ENCODE measurements at regions not wholly inside any gene's neighbourhood (a gene's known extent, or its start where the extent isn't known, plus 50 kb on each side); places are given as distances from the start of the nearest gene placed in this dataset.

DNA sequence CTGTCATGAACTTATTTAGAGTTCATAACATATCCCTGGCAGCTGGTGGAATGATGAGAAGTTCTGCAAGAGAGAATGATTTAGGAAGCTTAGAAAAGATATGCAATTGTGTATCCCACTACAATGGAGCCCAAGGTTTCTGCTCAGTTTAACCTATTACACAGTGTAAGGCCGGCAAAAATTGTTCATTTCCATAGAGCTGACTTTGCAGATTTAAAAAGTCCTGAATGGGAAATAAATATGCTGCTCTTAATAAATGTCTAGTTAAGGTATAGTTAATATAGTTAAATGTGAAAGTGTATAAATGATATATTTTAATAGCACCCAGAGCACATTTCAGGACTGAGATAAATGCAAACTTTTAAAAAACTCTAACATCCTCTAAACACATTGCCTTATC, 149.9 kb downstream of the EVX1 start:
- Mint-ChIP-seq H3K36me3 (peaks cover 0 to 6% of the 10 kb centered on the region in 2 donors), H3K27ac (no peak overlapping the region), H3K9me3 (peaks cover 0 to 7% of the 10 kb centered on the region in 2 donors)
- ATAC-seq (no peak), DNase-seq (ENCODE audit: low spot score in 2 of 2) (no peak)

DNA sequence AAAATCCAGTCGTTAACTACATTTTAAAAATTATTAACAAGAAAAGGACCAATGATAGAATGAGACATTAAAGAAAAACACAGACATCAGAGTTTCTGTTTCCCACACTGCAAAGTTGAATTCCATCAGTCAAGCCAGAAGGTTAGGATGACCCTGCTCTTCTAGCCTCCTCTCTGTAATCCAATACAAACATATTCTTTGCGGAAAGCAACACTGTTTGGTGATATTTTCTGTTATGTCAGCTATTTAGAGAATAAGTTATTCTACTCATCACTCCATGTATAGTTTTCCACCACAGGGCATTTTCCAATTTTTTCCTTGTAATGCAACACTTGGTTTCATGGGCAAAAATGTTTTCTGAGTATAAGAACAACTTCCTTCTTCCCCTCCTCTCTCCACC, 152.3 kb downstream of the EVX1 start:
- ATAC-seq (no peak), DNase-seq (ENCODE audit: low spot score in 2 of 2) (no peak)
- Mint-ChIP-seq H3K36me3 (peaks cover 0 to 6% of the 10 kb centered on the region in 2 donors), H3K27ac (no peak overlapping the region), H3K9me3 (peaks cover 0 to 7% of the 10 kb centered on the region in 2 donors)

DNA sequence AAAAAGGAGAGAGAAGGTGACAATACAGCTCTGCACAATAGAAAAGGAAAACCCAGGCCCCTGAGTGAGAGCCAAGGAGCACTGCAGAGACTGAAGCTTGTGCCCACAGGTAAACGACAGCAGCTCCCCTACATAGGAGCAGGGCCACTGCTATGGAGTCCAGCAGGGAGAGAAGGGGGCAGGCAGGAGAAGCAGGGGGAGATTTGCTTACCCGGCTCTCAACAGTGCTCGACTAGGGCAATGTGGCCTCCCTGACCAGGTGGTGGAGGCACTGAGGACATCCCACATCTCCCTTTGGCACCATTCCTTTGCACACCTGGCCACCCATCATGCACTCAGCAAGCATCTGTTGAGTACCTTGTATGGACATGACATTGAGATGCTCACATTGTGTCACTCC, 153.0 kb downstream of the EVX1 start:
- H3K9me3 Mint-ChIP-seq: peaks cover 0 to 7% of the 10 kb centered on the region in 2 donors
- no peak overlapping the region for H3K27ac Mint-ChIP-seq
- ATAC-seq: no peak
- DNase-seq (ENCODE audit: low spot score in 2 of 2): no peak
- H3K36me3 Mint-ChIP-seq: peaks cover 0 to 6% of the 10 kb centered on the region in 2 donors

DNA sequence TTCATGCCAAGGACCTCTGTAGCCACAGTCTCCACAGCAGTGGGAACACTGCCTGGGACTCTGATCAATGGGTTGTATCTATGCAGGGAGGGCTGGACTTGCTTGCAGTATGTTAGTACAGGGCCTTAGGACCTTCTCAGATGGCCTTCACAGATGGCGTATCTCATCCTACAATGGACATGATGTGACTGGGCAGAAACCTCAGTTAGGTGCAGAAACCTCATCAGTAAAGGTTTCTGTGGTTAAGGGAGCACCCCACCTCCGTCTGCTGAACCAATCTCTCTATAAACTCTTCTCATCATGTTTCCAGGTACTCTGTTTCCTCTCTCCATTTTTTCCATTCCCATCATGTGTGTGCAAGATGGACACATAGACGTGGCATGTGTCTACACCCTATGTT, 154.9 kb downstream of the EVX1 start:
- ATAC-seq: no peak
- DNase-seq (ENCODE audit: low spot score in 2 of 2): no peak
- no peak overlapping the region for H3K27ac Mint-ChIP-seq
- H3K9me3 Mint-ChIP-seq: peaks cover 7 to 15% of the 10 kb centered on the region in 2 donors
- H3K36me3 Mint-ChIP-seq: peaks cover 0 to 6% of the 10 kb centered on the region in 2 donors

DNA sequence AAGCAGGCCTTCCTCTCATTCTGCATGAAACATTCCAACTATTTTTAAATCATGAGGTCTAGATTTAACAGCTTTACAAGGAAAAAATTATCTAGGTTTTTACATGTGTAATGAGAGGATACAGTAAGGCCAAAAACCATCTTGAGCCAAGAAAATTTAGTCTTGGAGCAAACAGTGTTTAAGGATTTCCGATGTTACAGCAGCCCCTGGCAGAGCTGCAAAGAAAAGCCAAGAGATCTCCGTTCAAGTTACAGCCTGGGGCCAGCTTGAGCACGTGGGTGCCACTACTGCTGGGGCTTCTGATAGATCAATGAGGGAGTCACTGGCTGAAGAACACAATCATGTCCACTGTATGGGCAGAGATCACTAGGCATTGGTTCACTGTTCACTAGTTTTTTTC, 156.2 kb downstream of the EVX1 start:
- no peak for ATAC-seq
- Mint-ChIP-seq H3K27ac (no peak overlapping the region), H3K9me3 (peaks cover 7 to 12% of the 10 kb centered on the region in 2 donors), H3K36me3 (peaks cover 0 to 4% of the 10 kb centered on the region in 2 donors)
- DNase-seq (ENCODE audit: low spot score in 2 of 2): no peak

DNA sequence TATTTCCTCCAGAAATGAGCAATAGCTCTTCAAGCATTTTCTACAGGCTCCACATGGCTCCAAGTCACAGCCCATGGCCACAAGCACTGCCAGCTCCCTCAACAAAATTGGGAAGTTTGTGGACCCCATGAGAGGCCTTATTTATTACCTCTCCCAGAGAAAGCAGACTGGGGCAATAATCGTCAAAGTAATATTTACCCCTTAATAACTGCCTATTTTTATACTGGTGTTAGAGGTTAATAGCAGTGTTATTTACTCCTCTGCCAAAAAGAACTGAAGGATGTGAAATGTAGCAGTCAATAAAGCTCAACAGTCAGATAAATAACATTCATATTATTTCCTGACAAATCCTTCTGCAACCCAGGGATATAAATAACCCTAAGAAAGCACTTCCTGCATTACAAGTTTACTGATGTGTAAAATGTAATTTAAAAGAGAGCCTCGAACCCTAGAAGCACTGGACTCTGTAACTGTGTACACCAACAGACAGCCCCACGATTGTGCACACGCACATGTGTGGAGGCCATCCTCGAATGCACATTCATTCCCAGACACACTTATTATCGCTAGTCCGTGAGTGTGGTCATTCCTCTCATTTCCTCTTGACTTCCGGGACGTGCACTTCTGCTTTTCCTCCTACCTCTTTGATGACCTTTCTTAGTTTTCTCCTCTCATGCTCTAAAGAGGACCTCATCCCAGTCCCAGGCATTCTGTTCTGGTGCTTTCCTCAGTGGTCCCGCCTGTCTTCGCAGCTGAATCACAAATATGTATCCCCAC, 157.4 kb downstream of the EVX1 start:
- DNase-seq (ENCODE audit: low spot score in 2 of 2): no peak
- no peak for ATAC-seq
- Mint-ChIP-seq H3K36me3 (no peaks in the 10 kb centered on the region), H3K27ac (no peak overlapping the region), H3K9me3 (peaks cover 7 to 8% of the 10 kb centered on the region in 2 donors)

DNA sequence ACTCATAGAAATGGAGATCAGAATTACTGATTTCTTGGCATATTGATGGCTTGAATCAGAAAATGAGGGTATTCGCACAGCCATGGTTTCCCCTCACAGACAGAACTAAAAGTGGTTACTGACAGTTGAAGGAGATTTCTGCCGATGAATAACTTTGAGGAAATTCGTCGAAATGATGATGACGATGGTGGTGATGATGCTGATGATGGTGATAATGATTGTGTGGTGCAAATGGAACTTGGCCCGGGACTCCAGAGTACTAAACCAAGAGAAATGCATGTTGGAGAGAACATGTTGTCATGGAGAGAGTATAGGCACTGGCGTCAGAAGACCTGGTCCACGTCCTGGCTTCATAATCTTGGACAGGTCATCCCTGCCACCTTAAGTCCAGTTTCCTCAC, 163.2 kb downstream of the EVX1 start:
- Mint-ChIP-seq H3K27ac (no peak overlapping the region), H3K9me3 (peaks cover 7 to 8% of the 10 kb centered on the region in 2 donors), H3K36me3 (no peaks in the 10 kb centered on the region)
- DNase-seq (ENCODE audit: low spot score in 2 of 2) (no peak), ATAC-seq (no peak)

DNA sequence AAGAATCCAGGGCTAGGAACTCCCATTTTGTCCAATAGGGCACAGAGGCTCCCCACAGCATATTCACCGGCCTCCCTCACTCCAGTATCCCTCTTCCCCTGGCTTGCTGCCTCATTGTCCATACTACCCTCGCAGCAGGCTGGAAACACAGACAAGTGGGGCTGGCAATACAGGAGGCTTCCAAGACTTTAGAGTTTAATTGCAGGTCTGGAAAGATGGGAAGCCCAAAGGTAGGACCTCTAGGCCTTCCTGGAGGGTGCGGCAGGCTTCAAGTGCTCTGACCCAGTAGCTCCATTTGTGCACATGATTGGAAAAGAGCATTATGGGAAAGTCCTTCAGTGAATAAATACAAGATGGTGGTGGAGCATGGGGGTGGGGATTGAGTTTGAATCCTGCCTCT, 166.7 kb downstream of the EVX1 start:
- DNase-seq (ENCODE audit: low spot score in 2 of 2) (no peak), ATAC-seq (no peak)
- Mint-ChIP-seq H3K9me3 (no peaks in the 10 kb centered on the region), H3K36me3 (no peaks in the 10 kb centered on the region), H3K27ac (no peak overlapping the region)

DNA sequence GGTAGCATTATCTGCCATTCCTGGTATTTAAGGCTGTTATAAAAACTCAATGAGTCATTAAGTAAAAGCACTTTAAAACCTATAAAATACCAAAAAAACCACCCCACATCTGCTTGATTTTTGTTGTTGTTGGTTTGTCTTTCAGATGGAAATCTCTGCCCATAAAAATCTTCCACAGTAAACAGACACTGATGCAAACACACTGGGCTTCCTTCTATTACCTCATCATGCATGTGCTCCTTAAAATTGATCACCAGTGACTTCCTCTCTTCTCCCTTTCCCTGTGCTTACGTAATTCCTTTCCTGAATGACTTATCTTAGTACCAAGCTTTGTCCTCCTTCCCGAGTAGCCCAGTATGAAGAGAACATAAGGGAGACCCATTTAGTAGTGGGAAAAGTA, 167.2 kb downstream of the EVX1 start:
- ATAC-seq: no peak
- Mint-ChIP-seq H3K27ac (no peak overlapping the region), H3K9me3 (no peaks in the 10 kb centered on the region), H3K36me3 (no peaks in the 10 kb centered on the region)
- no peak for DNase-seq (ENCODE audit: low spot score in 2 of 2)

DNA sequence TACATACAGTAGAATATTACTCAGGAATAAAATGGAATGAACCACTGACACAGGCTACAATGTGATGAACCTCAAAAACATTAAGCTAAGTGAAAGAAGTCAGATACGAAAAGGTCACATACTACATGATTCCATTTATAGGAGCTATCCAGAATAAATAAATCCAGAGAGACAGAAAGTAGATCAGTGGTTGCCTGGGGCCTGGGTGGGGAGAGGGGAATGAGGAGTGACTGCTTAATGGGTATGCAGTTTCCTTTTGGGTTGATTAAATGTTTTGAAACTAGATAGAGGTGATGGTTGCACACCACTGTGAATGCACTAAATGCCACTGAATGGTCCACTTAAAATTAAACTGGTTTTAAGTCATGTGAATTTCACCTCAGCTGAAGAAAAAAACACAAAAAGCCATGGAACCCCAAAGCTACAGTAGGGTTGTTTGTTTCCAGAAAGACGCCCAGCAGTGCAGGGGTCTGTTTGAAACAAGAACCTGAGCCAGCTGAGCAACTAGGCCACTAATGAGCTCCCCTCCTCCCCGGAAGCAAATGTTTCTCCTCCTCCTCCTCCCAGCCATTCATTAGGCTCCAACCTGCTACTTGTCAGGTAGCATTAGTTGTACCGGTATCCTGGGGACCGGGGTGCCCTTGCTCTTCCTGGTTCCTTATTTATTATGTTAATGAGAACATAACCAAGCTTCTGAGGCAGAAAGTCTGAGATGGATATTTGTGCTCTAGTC, 168.4 kb downstream of the EVX1 start:
- Mint-ChIP-seq H3K27ac (no peak overlapping the region), H3K9me3 (no peaks in the 10 kb centered on the region), H3K36me3 (no peaks in the 10 kb centered on the region)
- no peak for DNase-seq (ENCODE audit: low spot score in 2 of 2)
- no peak for ATAC-seq

DNA sequence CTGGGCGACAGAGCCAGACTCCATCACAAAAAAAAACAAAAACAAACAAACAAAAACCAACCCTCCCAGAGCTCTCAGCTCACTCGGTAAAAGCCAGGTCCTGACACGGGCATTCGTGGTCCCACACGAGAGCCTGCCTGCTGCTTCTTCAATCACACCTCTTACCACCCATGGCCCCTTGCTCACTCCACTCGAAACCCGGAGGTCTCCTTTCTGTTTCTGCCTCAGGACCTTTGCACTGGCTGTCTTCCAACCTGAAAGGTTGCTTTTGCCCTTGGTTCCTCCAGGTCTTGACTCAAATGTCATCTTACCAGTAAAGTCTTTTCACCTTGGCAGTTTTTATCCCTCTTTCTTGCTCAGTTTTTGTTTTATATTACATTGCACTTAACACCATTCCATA, 169.6 kb downstream of the EVX1 start:
- H3K36me3 Mint-ChIP-seq: no peaks in the 10 kb centered on the region
- no peaks in the 10 kb centered on the region for H3K9me3 Mint-ChIP-seq
- ATAC-seq (no peak), DNase-seq (ENCODE audit: low spot score in 2 of 2) (no peak)
- no peak overlapping the region for H3K27ac Mint-ChIP-seq

DNA sequence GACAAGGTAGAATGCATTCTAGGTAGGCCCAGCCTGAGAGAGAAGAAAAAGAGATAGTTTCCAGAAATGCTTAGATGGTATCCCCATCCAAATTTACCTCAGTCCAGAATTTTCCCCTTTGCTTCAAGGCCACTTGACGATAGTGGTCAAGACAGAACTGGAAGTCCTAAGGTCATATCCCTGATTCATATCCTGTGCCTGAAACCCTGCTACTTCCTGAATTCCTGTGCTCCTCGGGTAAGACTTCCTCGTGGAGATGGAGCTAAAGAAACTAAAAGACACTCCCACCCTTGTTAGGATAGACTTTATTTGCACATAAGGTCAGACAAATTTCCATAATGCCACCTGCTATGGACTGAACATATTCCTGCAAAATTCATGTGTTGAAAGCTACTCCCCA, 175.9 kb downstream of the EVX1 start:
- no peaks in the 10 kb centered on the region for H3K9me3 Mint-ChIP-seq
- ATAC-seq: no peak
- H3K27ac Mint-ChIP-seq: no peak overlapping the region
- no peak for DNase-seq (ENCODE audit: low spot score in 2 of 2)
- H3K36me3 Mint-ChIP-seq: no peaks in the 10 kb centered on the region

DNA sequence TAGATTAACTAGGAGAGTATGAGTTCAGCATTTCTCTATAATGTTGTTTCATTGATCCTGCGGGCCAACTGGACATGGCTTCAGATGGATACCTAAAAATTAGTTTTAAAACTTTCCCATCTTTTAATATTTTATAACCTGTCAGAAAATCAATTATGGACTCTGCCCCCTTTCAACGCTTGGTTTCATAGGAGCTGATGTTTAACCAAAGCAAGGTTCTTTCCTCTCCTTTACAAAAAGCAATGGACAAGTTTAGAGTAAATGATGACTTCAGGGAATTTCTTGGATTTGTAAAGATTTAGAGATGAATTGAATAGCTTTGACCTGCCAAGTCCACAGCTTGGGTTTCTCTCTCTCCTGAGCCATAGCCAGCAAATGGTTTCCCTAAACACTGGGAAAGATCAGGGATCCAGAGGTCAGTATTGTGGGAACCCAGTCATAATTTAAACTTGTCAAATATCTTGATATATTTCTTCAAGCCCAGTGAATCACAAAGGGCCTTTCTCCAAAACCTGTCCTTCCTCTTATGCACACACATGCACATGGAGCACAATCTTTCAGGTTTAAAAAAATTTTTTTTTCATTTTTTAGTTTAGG, 177.1 kb downstream of the EVX1 start:
- Mint-ChIP-seq H3K36me3 (no peaks in the 10 kb centered on the region), H3K9me3 (no peaks in the 10 kb centered on the region), H3K27ac (no peak overlapping the region)
- no peak for ATAC-seq
- DNase-seq (ENCODE audit: low spot score in 2 of 2): no peak

DNA sequence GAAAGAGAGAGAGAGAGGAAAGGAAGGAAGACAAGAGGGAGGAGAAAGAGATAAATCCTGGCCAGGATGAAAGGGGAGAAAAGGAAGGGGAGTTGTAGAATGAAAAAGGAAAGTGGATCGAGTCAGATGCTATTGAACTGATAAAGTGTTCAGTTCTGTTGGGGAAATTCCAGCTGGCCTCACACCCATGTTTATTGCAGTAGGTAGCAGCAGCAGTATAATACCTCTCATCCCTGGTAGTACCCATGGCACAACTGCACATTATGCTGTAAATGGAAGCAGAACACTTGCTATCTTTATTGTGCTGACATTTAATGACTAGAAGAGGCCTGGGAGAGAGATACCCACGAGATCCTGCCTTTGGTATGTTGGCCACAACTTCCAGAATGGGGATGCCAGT, 178.1 kb downstream of the EVX1 start:
- no peaks in the 10 kb centered on the region for H3K36me3 Mint-ChIP-seq
- DNase-seq (ENCODE audit: low spot score in 2 of 2) (no peak), ATAC-seq (no peak)
- no peaks in the 10 kb centered on the region for H3K9me3 Mint-ChIP-seq
- H3K27ac Mint-ChIP-seq: no peak overlapping the region

DNA sequence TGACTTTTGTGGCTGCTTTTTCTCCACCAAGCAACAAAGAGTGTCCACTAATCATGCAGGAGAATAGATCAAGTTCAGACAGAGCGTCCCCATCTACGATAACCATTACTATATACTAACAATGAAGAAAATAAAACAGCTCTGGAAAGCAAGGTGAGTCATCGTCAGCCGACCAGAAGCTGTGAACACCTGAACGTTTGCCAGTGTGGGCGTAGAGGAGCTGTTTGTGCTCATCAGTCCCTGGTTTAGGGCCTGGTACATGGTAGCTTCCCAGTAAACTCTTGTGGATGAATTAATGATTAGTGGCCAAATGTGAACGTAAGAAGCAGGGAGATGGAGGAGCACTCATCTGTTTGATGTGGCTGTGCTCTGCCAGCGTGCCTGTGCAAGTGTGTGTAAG, 180.7 kb downstream of the EVX1 start:
- Mint-ChIP-seq H3K27ac (no peak overlapping the region), H3K9me3 (no peaks in the 10 kb centered on the region), H3K36me3 (no peaks in the 10 kb centered on the region)
- no peak for ATAC-seq
- no peak for DNase-seq (ENCODE audit: low spot score in 2 of 2)

DNA sequence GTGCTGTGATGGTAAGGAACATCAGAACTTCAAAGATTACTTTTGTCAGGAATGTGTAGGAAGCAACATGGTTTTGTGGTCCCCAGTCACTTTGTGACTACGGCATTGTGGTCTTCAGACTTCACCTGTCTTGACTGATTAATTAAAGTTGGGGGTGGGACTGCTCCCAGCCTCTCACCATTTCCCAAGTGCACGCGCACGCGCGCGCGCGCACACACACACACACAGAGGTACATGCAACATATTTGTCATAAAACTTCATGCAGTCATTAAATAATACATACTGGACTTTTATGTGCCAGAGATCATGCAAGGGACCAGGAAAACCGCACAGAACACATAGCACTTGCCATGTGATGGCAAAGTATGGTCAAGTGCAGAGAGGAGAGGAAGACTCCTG, 181.2 kb downstream of the EVX1 start:
- Mint-ChIP-seq H3K27ac (no peak overlapping the region), H3K36me3 (no peaks in the 10 kb centered on the region), H3K9me3 (no peaks in the 10 kb centered on the region)
- DNase-seq (ENCODE audit: low spot score in 2 of 2): no peak
- ATAC-seq: no peak

DNA sequence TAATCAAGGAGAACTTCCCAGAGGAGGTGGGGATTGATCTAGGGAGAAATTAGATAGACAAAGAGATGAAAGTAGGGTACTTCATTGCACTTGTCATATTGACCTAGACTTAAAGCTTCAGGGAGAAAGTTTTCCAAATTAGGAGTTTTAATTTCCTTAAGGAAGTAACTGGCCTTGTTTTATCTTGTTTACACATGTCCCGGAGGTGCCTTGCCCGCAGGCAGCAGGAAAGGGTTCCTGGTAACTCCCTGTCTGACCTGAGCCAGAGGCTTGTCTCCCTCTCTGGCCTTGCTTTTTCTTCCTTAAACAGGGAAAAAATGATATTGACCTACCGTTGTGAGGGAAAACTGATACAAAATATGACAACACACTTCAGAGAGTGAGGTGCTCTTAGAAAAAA, 181.6 kb downstream of the EVX1 start:
- Mint-ChIP-seq H3K27ac (no peak overlapping the region), H3K9me3 (no peaks in the 10 kb centered on the region), H3K36me3 (no peaks in the 10 kb centered on the region)
- ATAC-seq (no peak), DNase-seq (ENCODE audit: low spot score in 2 of 2) (no peak)

DNA sequence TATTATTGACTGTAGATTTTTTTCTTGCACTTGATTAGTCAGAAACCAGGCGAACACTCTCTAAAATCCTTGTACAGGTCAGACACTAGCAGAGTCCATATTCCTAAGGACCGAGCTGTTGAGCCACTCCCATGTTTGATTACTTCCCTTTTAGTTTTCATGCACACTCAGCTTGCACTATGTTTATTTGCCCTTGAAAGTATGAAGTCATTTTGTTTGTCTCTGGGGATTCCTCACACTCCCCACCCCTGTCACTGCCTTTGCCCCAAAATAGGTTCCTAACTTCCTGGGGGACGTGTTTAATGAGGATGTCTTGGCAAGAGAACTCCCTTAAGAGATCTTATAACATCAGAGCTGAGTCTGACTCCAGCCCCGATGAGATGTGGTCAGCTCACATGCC, 182.1 kb downstream of the EVX1 start:
- no peaks in the 10 kb centered on the region for H3K36me3 Mint-ChIP-seq
- ATAC-seq: no peak
- DNase-seq (ENCODE audit: low spot score in 2 of 2): no peak
- H3K27ac Mint-ChIP-seq: no peak overlapping the region
- H3K9me3 Mint-ChIP-seq: no peaks in the 10 kb centered on the region
